ENCODE measurements at regions not wholly inside any gene's neighbourhood (a gene's known extent, or its start where the extent isn't known, plus 50 kb on each side); places are given as distances from the start of the nearest gene placed in this dataset.

- no peak overlapping the region for H3K4me3 ChIP-seq (ENCODE audit: low read depth, low read length)
- DNase-seq (ENCODE audit: low read depth) = no peak
- TF ChIP-seq CTCF (IDR thresholded peaks at IDR 0.05; ENCODE audit: control insufficient read depth, extremely low read depth, insufficient read depth) = no peak
Measured at GRCh38 chr11:126140201-126140925, 71.1 kb downstream of the RPUSD4 start.

- no peak for DNase-seq (ENCODE audit: low read depth)
- H3K4me3 ChIP-seq (ENCODE audit: low read depth, low read length) = no peak overlapping the region
Measured at GRCh38 chr11:126139111-126140091, 72.0 kb downstream of the RPUSD4 start.

GRCh38 chr11:126138636-126139035, 72.8 kb downstream of the RPUSD4 start:
- TF ChIP-seq CTCF (IDR thresholded peaks at IDR 0.05; ENCODE audit: control insufficient read depth, extremely low read depth, insufficient read depth) = no peak
- no peak overlapping the region for H3K4me3 ChIP-seq (ENCODE audit: low read depth, low read length)
- no peak for DNase-seq (ENCODE audit: low read depth)

More at GRCh38 chr11:126139111-126140091, 72.0 kb downstream of the RPUSD4 start:
- TF ChIP-seq CTCF (IDR thresholded peaks at IDR 0.05; ENCODE audit: control insufficient read depth, extremely low read depth, insufficient read depth) = no peak

GRCh38 chr11:126137136-126137535, 74.3 kb downstream of the RPUSD4 start:
- TF ChIP-seq CTCF (IDR thresholded peaks at IDR 0.05; ENCODE audit: control insufficient read depth, extremely low read depth, insufficient read depth) = no peak
- no peak for DNase-seq (ENCODE audit: low read depth)
- H3K4me3 ChIP-seq (ENCODE audit: low read depth, low read length) = no peak overlapping the region

- H3K4me3 ChIP-seq (ENCODE audit: low read depth, low read length) = no peak overlapping the region
- TF ChIP-seq CTCF (IDR thresholded peaks at IDR 0.05; ENCODE audit: control insufficient read depth, extremely low read depth, insufficient read depth) = no peak
- no peak for DNase-seq (ENCODE audit: low read depth)
Measured at GRCh38 chr11:126136507-126136906, 73.8 kb upstream of the CDON start.

DNA sequence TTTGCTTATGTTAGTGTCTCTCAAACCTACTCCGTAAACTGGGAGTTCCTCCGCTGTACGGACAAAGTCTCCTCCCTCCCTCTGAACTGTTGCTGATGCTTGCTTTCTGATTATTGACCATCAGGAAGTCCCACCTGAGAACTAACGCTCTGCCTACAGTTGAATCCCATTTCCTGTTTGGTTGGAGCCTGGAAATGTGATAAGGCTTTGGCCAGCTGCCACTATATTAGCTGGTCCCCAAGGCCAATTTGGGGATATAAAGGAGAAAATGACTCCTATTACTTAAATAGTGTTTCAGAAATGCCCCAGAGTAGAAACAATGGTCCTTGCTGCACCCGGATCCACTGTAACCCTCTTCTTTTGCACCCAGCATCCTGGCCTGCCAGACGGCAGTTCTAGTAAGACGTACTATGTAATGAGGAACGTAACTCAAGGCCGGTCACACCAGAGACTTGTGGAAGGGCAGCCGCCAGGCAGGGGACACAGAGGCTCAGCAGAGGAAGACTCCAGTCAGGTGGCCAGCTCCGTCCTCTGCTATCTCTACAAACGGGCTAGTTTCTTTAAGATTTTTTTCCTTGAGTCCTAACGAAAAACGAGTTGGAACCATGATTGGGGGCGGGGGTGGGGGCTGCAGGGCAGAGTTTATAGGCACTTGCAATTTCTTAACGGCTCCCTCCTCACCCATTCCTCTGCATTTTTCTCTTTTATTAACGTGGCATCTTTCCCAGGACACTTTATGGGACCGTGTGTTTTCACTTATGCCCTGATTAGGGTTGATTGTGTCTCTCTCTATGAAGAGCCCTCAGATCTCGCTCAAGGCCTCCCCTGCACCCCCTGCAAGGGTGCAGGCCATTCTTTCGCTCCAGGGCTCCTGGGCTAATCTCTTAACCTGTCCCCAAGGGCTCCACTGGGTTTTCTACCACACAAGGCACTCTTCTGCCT, 72.8 kb upstream of the CDON start:
- TF ChIP-seq CTCF (IDR thresholded peaks at IDR 0.05; ENCODE audit: control insufficient read depth, extremely low read depth, insufficient read depth) = no peak
- no peak for DNase-seq (ENCODE audit: low read depth)
- H3K4me3 ChIP-seq (ENCODE audit: low read depth, low read length) = no peak overlapping the region
